ENCODE measurements at regions not wholly inside any gene's neighbourhood (a gene's known extent, or its start where the extent isn't known, plus 50 kb on each side); places are given as distances from the start of the nearest gene placed in this dataset.
"Not testable (repeated sequence)": the region's sequence is repeated elsewhere in the genome, so short reads cannot be mapped to it uniquely, and the experiment has no call there.

DNA sequence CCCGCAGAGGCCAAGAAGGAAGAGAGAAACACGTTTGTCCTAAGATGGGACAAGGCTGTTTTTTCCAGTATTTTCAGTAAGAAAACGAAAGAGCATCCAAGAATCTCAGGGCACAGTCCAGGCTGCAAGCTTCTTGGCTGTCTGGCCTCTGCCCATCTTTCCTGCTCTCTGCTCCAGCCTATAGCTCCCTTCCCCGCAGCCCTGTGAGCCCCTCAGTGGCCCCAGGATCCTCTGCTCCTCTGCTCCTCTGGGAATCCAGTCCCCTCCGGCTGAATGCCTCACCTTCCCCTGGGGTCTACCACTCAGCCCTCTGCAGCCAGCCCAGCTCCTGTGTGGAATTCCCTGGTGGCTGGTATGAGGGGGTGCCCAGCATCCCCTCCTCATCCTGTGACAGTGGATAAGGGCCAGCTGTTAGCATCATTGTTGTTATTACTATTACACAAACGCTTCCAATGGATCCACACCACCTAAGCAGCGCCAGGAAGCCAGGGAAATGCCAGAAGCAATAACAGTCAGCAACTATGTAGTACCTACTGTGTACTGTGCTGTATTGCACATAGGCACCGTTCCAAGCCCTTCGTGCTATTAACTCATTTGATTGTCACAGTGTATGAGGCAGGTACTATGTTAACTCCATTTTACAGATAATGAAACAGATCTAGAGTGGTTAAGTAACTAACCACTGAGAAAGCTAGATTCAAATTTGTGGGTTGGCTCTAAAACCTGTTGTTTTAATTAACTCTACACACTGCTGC is 60.3 kb upstream of the PTPN1 start:
- Histone ChIP-seq H4K20me1 (no peaks in the 10 kb centered on the region; the same call in 1 of the 2 replicates), H3K9me3 (no peaks in the 10 kb centered on the region), H3K4me1 (peaks cover 37% of the 10 kb centered on the region), H3K36me3 (no peaks in the 10 kb centered on the region), H3K27ac (no peak overlapping the region), H3K4me3 (no peak overlapping the region), H3K27me3 (no peaks in the 10 kb centered on the region), H3K4me2 (peak overlapping the region; percentile 68), H3K9ac (no peak overlapping the region)
- no peak for TF ChIP-seq Cebpa-rat (IDR thresholded peaks at IDR 0.05)

DNA sequence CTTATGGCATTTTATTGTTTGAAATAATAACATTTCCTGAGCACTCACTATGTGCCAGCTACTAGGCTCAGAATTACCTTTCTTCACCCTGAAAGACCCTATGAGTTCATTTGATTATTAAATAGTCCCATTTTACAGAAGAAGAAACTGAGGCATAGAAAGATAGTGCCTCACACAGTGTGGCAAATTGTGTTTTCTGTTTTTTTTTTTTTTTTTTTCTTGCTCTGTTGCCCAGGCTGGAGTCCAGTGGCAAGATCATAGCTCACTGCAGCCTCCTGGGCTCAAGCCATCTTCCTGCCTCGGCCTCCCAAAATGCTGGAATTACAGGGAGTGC is 59.7 kb upstream of the PTPN1 start:
- H3K27ac ChIP-seq, result no peak overlapping the region
- H3K9me3 ChIP-seq, result no peaks in the 10 kb centered on the region
- H3K36me3 ChIP-seq, result no peaks in the 10 kb centered on the region
- no peaks in the 10 kb centered on the region; the same call in 1 of the 2 replicates for H4K20me1 ChIP-seq
- H3K4me2 ChIP-seq, result peak overlapping the region; percentile 68
- no peak for TF ChIP-seq Cebpa-rat (IDR thresholded peaks at IDR 0.05)
- no peak overlapping the region for H3K4me3 ChIP-seq
- H3K27me3 ChIP-seq, result no peaks in the 10 kb centered on the region
- peaks cover 35% of the 10 kb centered on the region for H3K4me1 ChIP-seq
- no peak overlapping the region for H3K9ac ChIP-seq

DNA sequence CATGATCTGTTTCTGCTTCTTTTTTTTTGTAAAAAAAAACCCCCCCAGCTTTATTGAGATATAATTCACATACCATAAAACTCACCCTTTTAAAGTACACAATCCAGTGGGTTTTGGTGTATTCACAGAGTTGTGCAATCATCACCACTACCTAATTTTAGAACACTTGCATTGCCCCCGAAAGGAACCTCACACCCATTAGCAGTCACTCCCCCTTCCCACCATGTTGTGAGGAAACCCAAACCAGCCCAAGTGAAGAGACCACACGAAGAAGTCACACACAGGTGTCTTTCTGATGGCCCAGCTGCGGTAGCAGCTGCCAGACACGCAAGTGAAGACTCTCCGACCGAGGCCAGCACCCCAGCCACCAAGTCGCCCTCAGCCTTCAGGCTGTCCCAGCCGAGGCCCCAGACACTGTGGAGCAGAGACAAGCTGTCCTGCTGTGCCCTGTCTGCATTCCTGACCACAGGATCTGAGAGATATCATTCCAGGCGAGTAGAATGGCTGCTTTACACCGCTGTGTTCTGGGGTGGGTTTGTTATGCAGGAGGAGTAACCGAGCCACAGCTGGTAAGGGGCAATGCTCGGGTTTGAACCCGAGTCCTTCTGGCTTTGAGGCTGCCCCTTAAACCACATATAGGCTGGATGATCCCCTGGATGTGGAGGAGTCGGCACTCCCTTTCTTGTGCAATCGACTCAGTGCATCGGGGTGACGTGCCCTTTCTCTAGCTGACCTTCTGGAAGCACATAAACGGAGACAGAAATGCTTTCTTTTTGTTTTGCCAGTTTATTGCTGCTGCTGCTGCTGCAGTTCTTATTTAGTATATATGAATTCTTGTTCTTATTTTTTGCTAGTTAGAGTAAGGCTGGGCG is 59.1 kb upstream of the PTPN1 start:
- peak overlapping the region; percentile 68 for H3K4me2 ChIP-seq
- no peaks in the 10 kb centered on the region for H3K36me3 ChIP-seq
- H3K4me1 ChIP-seq, result peaks cover 40% of the 10 kb centered on the region
- no peaks in the 10 kb centered on the region; the same call in 1 of the 2 replicates for H4K20me1 ChIP-seq
- no peak overlapping the region for H3K4me3 ChIP-seq
- H3K27me3 ChIP-seq, result no peaks in the 10 kb centered on the region
- no peaks in the 10 kb centered on the region for H3K9me3 ChIP-seq
- TF ChIP-seq Cebpa-rat (IDR thresholded peaks at IDR 0.05), result peak; percentile 95
- no peak overlapping the region; the same call in 1 of the 2 replicates for H3K27ac ChIP-seq
- no peak overlapping the region; the same call in 1 of the 2 replicates for H3K9ac ChIP-seq

DNA sequence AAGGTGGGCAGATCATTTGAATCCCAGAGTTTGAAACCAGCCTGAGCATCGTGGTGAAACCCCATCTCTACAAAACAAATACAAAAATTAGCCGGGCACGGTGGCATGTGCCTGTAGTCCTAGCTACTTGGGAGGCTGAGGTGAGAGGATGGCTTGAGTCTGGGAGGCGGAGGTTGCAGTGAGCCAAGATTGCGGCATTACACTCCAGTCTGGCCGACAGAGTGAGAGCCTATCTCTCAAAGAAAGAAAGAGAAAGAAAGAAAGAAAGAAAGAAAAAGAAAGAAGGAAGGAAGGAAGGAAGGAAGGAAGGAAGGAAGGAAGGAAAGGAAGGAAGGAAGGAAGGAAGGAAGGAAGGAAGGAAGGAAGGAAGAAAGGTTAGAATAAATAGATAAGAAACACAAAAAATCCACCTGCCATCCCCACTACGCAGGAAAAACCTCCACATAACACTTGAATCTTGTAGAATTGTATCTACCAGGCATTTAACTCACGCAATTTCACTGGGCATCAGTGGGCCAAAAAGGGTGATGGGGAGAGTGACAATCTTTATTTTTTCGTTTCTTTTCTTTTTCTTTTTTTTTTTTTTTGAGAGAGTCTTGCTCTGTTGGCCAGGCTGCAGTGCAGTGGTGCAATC is 58.3 kb upstream of the PTPN1 start:
- not testable (repeated sequence) for H3K36me3 ChIP-seq, H4K20me1 ChIP-seq, H3K9ac ChIP-seq, H3K27me3 ChIP-seq, H3K4me3 ChIP-seq, H3K9me3 ChIP-seq, H3K27ac ChIP-seq
- Histone ChIP-seq H3K4me1 (peaks cover 48% of the 10 kb centered on the region), H3K4me2 (peak overlapping the region; percentile 68)

DNA sequence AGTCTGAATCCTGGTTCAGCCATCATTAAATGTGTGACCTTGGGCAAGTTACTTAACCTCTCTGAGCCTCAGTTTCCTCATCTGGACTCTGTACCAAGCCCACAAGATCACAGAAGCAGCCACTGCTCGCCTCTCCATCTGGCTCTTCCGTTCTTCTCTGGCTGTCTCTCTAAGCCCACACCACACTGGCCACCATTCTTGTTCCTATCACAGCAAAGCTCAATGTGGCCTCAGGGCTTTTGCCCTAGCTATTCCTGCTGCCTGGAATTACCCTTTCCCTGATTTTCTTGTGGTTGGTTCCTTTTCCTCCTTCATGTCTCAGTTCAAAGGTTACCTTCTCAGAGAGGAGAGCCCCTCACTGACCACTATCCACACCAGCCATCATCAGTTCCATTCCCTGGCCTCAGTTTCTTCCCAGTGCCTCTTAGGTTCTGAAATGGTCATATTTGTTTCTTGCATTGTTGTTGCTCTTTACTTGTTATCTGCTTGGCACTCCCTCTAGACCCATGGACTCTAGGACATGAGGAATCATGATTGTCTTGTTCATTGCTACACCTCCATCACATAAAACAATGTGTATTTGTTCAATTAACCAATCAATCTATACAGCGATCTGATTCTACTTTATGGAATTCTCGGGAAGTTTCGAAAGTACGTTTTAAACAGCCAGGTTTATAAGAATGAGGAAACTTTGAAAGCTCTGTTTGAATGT is 56.5 kb upstream of the PTPN1 start:
- Histone ChIP-seq H3K4me1 (peaks cover 63% of the 10 kb centered on the region), H3K4me3 (no peak overlapping the region), H3K36me3 (no peaks in the 10 kb centered on the region), H4K20me1 (no peaks in the 10 kb centered on the region; the same call in 1 of the 2 replicates), H3K9me3 (no peaks in the 10 kb centered on the region), H3K9ac (no peak overlapping the region), H3K4me2 (no peak overlapping the region), H3K27ac (no peak overlapping the region), H3K27me3 (no peaks in the 10 kb centered on the region)
- TF ChIP-seq Cebpa-rat (IDR thresholded peaks at IDR 0.05), result no peak

DNA sequence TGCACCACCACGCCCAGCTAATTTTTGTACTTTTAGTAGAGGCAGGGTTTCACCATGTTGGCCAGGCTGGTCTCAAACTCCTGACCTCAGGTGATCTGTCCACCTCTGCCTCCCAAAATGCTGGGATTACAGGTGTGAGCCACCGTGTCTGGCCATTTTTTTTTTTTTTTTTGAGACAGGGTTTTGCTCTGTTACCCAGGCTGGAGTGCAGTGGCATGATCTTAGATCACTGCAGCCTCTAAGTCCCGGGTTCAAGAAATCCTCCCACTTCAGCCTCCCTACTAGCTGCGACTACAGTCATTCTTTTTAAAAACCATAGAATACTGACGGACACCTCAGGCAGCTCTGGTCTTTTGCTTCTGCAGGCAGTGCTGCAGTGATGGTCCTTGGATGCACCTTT is 54.9 kb upstream of the PTPN1 start:
- H3K9me3 ChIP-seq, H3K9ac ChIP-seq, H3K27me3 ChIP-seq, H3K4me2 ChIP-seq, H4K20me1 ChIP-seq, H3K27ac ChIP-seq, H3K36me3 ChIP-seq, H3K4me3 ChIP-seq: not testable (repeated sequence)
- H3K4me1 ChIP-seq, result peaks cover 55% of the 10 kb centered on the region

DNA sequence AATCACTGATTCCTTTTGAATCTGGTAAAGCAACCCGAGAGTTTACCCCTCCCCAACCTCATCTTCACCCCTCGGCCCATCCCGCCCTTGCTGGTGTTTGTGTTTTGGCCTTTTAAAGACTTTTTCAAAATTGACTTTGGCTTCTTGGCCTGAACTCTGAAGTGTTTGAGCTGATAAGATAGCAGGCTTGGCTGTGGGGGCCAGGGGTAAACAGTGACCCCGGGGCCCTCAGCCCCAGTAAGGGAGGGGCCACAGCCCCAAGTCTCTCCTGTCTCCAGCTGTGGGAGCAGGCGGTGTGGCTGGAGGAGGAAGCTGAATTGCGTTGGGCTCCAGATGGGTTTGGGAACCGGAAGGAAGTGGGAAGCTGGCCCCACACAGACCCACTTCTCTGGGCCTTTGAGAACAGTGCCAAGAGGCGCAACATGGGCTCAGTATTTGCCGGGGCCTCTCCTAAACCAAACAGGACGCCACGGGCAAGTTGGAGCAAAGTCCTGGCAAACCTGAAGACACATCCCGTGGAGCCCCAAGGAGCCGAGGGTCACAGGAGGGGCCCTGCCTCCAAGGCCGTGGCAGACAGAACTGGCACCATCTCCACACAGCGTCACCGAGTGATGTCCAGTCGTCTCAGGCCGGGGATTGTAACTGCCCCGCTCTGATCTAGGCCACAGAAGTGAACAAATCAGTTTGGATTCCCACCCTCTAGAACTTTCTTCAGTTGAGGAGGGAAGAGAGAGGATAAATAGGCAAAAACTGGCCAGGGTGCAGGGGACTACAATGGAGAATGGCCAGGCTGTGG is 54.3 kb upstream of the PTPN1 start:
- Histone ChIP-seq H4K20me1 (no peaks in the 10 kb centered on the region; the same call in 1 of the 2 replicates), H3K27ac (peak overlapping the region; percentile 36; the same call in 1 of the 2 replicates), H3K4me1 (peaks cover 54% of the 10 kb centered on the region), H3K27me3 (no peaks in the 10 kb centered on the region), H3K9me3 (no peaks in the 10 kb centered on the region), H3K4me3 (no peak overlapping the region), H3K36me3 (no peaks in the 10 kb centered on the region), H3K4me2 (peak overlapping the region; percentile 80), H3K9ac (peak overlapping the region; percentile 18; the same call in 1 of the 2 replicates)
- TF ChIP-seq Cebpa-rat (IDR thresholded peaks at IDR 0.05), result no peak

DNA sequence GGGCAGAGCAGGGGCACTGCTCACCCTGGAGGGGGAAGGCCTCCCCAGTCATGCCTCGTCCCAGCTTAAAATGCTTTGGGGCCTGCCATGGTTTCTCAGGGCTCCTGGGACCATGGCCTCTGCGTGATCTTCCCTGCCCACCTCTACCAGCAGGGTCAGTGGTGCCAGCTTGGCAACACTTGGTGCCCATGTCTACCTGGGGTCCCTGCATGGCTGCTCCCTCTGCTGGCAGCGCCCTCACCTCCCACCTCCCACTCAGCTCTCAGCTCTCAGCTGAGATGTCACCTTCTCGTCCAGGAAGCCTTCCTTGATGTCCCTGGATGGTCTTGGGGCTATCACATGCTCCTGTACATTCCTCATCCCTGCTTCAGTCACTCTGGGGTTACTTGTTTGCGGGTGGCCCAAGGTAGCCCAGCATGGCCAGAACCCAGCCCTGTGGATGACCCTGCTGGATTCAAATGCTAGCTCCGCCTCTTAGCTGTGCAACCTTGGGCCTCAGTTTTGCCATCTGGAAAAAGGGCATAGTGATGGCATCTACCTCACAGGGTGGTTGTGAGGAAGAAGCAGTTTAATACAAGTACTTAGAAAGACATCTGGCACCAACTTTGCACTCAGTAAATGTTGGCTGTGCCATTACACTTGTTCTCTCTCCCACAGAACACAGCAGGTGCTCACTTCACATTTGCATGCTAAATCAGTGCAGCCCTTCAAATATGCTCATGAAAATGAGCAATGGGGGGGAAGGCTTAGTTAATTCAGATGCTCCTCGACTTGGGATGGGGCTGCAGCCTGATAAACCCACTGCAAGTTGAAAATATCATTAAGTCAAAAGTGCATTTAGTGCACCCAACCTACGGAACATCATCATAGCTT is 53.5 kb upstream of the PTPN1 start:
- Histone ChIP-seq H3K4me1 (peaks cover 46% of the 10 kb centered on the region), H3K9ac (peak overlapping the region; percentile 18; the same call in 1 of the 2 replicates), H3K36me3 (no peaks in the 10 kb centered on the region), H3K9me3 (no peaks in the 10 kb centered on the region), H3K4me3 (no peak overlapping the region), H3K27me3 (no peaks in the 10 kb centered on the region), H3K27ac (peak overlapping the region; percentile 36; the same call in 1 of the 2 replicates), H3K4me2 (peak overlapping the region; percentile 80), H4K20me1 (no peaks in the 10 kb centered on the region)
- no peak for TF ChIP-seq Cebpa-rat (IDR thresholded peaks at IDR 0.05)
